ENCODE measurements at regions not wholly inside any gene's neighbourhood (a gene's known extent, or its start where the extent isn't known, plus 50 kb on each side); places are given as distances from the start of the nearest gene placed in this dataset.

GRCh38 chr18:29681578-29681977 is 1361.0 kb downstream of the DSC3 start:
- ATAC-seq (ENCODE audit: low read depth in 2 of 2) (no peak), DNase-seq (no peak)
- Histone ChIP-seq H3K36me3 (ENCODE audit: control insufficient read depth, insufficient read depth, low read length) (no peaks in the 10 kb centered on the region), H3K27ac (ENCODE audit: insufficient read depth, low read length, poor library complexity, severe bottlenecking) (no peak overlapping the region), H3K4me3 (ENCODE audit: low read depth, low read length) (no peak overlapping the region), H3K4me1 (ENCODE audit: control insufficient read depth, insufficient read depth, low read length, poor library complexity, severe bottlenecking) (no peaks in the 10 kb centered on the region), H3K9me3 (ENCODE audit: control insufficient read depth in 2 of 2, low read length in 2 of 2) (no peaks in the 10 kb centered on the region), H3K27me3 (ENCODE audit: control insufficient read depth, insufficient read depth, low read length) (no peaks in the 10 kb centered on the region)
- Mint-ChIP-seq H3K36me3 (no peaks in the 10 kb centered on the region), H3K4me3 (no peak overlapping the region), H3K4me1 (peaks cover 0 to 1% (median 0%) of the 10 kb centered on the region in 4 donors), H3K27me3 (no peaks in the 10 kb centered on the region), H3K9me3 (peaks cover 3 to 35% (median 12%) of the 10 kb centered on the region in 7 donors), H3K27ac (no peak overlapping the region)

GRCh38 chr18:29664278-29665036 is 1378.1 kb downstream of the DSC3 start:
- H3K4me3 ChIP-seq (ENCODE audit: low read depth, low read length), result no peak overlapping the region

GRCh38 chr18:29661924-29662323 is 1380.6 kb downstream of the DSC3 start:
- Mint-ChIP-seq H3K4me1 (no peaks in the 10 kb centered on the region), H3K4me3 (no peak overlapping the region), H3K9me3 (peaks cover 0 to 31% (median 6%) of the 10 kb centered on the region in 7 donors), H3K36me3 (no peaks in the 10 kb centered on the region), H3K27me3 (no peaks in the 10 kb centered on the region), H3K27ac (no peak overlapping the region)
- H3K4me1 ChIP-seq (ENCODE audit: control insufficient read depth, insufficient read depth, low read length, poor library complexity, severe bottlenecking), result no peaks in the 10 kb centered on the region
- no peak overlapping the region for H3K4me3 ChIP-seq (ENCODE audit: low read depth, low read length)
- no peak overlapping the region for H3K27ac ChIP-seq (ENCODE audit: insufficient read depth, low read length, poor library complexity, severe bottlenecking)
- H3K9me3 ChIP-seq (ENCODE audit: control insufficient read depth in 2 of 2, low read length in 2 of 2), result peaks cover 0 to 7% of the 10 kb centered on the region in 2 experiments
- DNase-seq (no peak), ATAC-seq (ENCODE audit: low read depth in 2 of 2) (no peak)
- no peaks in the 10 kb centered on the region for H3K36me3 ChIP-seq (ENCODE audit: control insufficient read depth, insufficient read depth, low read length)
- no peaks in the 10 kb centered on the region for H3K27me3 ChIP-seq (ENCODE audit: control insufficient read depth, insufficient read depth, low read length)

More at GRCh38 chr18:29664278-29665036, 1378.1 kb downstream of the DSC3 start:
- Mint-ChIP-seq H3K27me3 (no peaks in the 10 kb centered on the region), H3K27ac (no peak overlapping the region), H3K4me1 (no peaks in the 10 kb centered on the region), H3K9me3 (peaks cover 0 to 20% (median 4%) of the 10 kb centered on the region in 7 donors), H3K36me3 (no peaks in the 10 kb centered on the region), H3K4me3 (no peak overlapping the region)
- no peak for DNase-seq
- Histone ChIP-seq H3K27me3 (ENCODE audit: control insufficient read depth, insufficient read depth, low read length) (no peaks in the 10 kb centered on the region), H3K36me3 (ENCODE audit: control insufficient read depth, insufficient read depth, low read length) (no peaks in the 10 kb centered on the region), H3K9me3 (ENCODE audit: control insufficient read depth in 2 of 2, low read length in 2 of 2) (peaks cover 2 to 7% of the 10 kb centered on the region in 2 experiments), H3K4me1 (ENCODE audit: control insufficient read depth, insufficient read depth, low read length, poor library complexity, severe bottlenecking) (no peaks in the 10 kb centered on the region), H3K27ac (ENCODE audit: insufficient read depth, low read length, poor library complexity, severe bottlenecking) (no peak overlapping the region)
- ATAC-seq (ENCODE audit: low read depth in 2 of 2), result no peak

GRCh38 chr18:29660777-29661176 is 1381.8 kb downstream of the DSC3 start:
- no peak for DNase-seq
- no peaks in the 10 kb centered on the region for H3K4me1 ChIP-seq (ENCODE audit: control insufficient read depth, insufficient read depth, low read length, poor library complexity, severe bottlenecking)
- H3K4me1 Mint-ChIP-seq, result no peaks in the 10 kb centered on the region
- H3K27ac Mint-ChIP-seq, result no peak overlapping the region
- no peak for ATAC-seq (ENCODE audit: low read depth in 2 of 2)
- no peaks in the 10 kb centered on the region for H3K36me3 Mint-ChIP-seq
- no peaks in the 10 kb centered on the region for H3K9me3 ChIP-seq (ENCODE audit: control insufficient read depth in 2 of 2, low read length in 2 of 2)
- no peaks in the 10 kb centered on the region for H3K36me3 ChIP-seq (ENCODE audit: control insufficient read depth, insufficient read depth, low read length)
- peaks cover 2 to 35% (median 10%) of the 10 kb centered on the region in 7 donors for H3K9me3 Mint-ChIP-seq
- H3K4me3 Mint-ChIP-seq, result no peak overlapping the region
- no peaks in the 10 kb centered on the region for H3K27me3 Mint-ChIP-seq
- H3K27me3 ChIP-seq (ENCODE audit: control insufficient read depth, insufficient read depth, low read length), result no peaks in the 10 kb centered on the region
- no peak overlapping the region for H3K4me3 ChIP-seq (ENCODE audit: low read depth, low read length)
- no peak overlapping the region for H3K27ac ChIP-seq (ENCODE audit: insufficient read depth, low read length, poor library complexity, severe bottlenecking)

GRCh38 chr18:29653671-29654215 is 1388.8 kb downstream of the DSC3 start:
- ATAC-seq (ENCODE audit: low read depth in 2 of 2) (no peak), DNase-seq (no peak)
- Mint-ChIP-seq H3K27ac (no peak overlapping the region), H3K4me1 (no peaks in the 10 kb centered on the region), H3K9me3 (peaks cover under 1 to 26% (median 15%) of the 10 kb centered on the region in 7 donors), H3K27me3 (no peaks in the 10 kb centered on the region), H3K4me3 (no peak overlapping the region), H3K36me3 (no peaks in the 10 kb centered on the region)
- no peaks in the 10 kb centered on the region for H3K27me3 ChIP-seq (ENCODE audit: control insufficient read depth, insufficient read depth, low read length)
- H3K36me3 ChIP-seq (ENCODE audit: control insufficient read depth, insufficient read depth, low read length), result no peaks in the 10 kb centered on the region
- no peak overlapping the region for H3K4me3 ChIP-seq (ENCODE audit: low read depth, low read length)
- H3K9me3 ChIP-seq (ENCODE audit: control insufficient read depth in 2 of 2, low read length in 2 of 2), result peaks cover 0 to 23% of the 10 kb centered on the region in 2 experiments
- H3K4me1 ChIP-seq (ENCODE audit: control insufficient read depth, insufficient read depth, low read length, poor library complexity, severe bottlenecking), result no peaks in the 10 kb centered on the region
- no peak overlapping the region for H3K27ac ChIP-seq (ENCODE audit: insufficient read depth, low read length, poor library complexity, severe bottlenecking)

- H3K4me3 ChIP-seq (ENCODE audit: low read depth, low read length), result no peak overlapping the region
- H3K36me3 ChIP-seq (ENCODE audit: control insufficient read depth, insufficient read depth, low read length), result no peaks in the 10 kb centered on the region
- DNase-seq (no peak), ATAC-seq (ENCODE audit: low read depth in 2 of 2) (no peak)
- Mint-ChIP-seq H3K27ac (no peak overlapping the region), H3K9me3 (peaks cover 0 to 24% (median 16%) of the 10 kb centered on the region in 7 donors), H3K27me3 (no peaks in the 10 kb centered on the region), H3K4me3 (no peak overlapping the region), H3K4me1 (no peaks in the 10 kb centered on the region), H3K36me3 (no peaks in the 10 kb centered on the region)
- H3K9me3 ChIP-seq (ENCODE audit: control insufficient read depth in 2 of 2, low read length in 2 of 2), result peaks cover 0 to 23% of the 10 kb centered on the region in 2 experiments
- no peaks in the 10 kb centered on the region for H3K27me3 ChIP-seq (ENCODE audit: control insufficient read depth, insufficient read depth, low read length)
- H3K27ac ChIP-seq (ENCODE audit: insufficient read depth, low read length, poor library complexity, severe bottlenecking), result no peak overlapping the region
- no peaks in the 10 kb centered on the region for H3K4me1 ChIP-seq (ENCODE audit: control insufficient read depth, insufficient read depth, low read length, poor library complexity, severe bottlenecking)
Measured at GRCh38 chr18:29652797-29653196, 1389.7 kb downstream of the DSC3 start.

- no peaks in the 10 kb centered on the region for H3K36me3 ChIP-seq (ENCODE audit: control insufficient read depth, insufficient read depth, low read length)
- Mint-ChIP-seq H3K36me3 (no peaks in the 10 kb centered on the region), H3K9me3 (peaks cover 0 to 22% (median 13%) of the 10 kb centered on the region in 7 donors), H3K4me3 (no peak overlapping the region), H3K4me1 (no peaks in the 10 kb centered on the region), H3K27me3 (no peaks in the 10 kb centered on the region), H3K27ac (no peak overlapping the region)
- no peak for ATAC-seq (ENCODE audit: low read depth in 2 of 2)
- H3K27me3 ChIP-seq (ENCODE audit: control insufficient read depth, insufficient read depth, low read length), result no peaks in the 10 kb centered on the region
- no peak overlapping the region for H3K4me3 ChIP-seq (ENCODE audit: low read depth, low read length)
- H3K9me3 ChIP-seq (ENCODE audit: control insufficient read depth in 2 of 2, low read length in 2 of 2), result peaks cover 0 to 23% of the 10 kb centered on the region in 2 experiments
- DNase-seq, result no peak
- H3K4me1 ChIP-seq (ENCODE audit: control insufficient read depth, insufficient read depth, low read length, poor library complexity, severe bottlenecking), result no peaks in the 10 kb centered on the region
- H3K27ac ChIP-seq (ENCODE audit: insufficient read depth, low read length, poor library complexity, severe bottlenecking), result no peak overlapping the region
Measured at GRCh38 chr18:29651122-29651680, 1391.3 kb downstream of the DSC3 start.

Data from CD4-positive, CD25-positive, alpha-beta regulatory T cell (primary cell).